ENCODE measurements at regions not wholly inside any gene's neighbourhood (a gene's known extent, or its start where the extent isn't known, plus 50 kb on each side); places are given as distances from the start of the nearest gene placed in this dataset.

- TF ChIP-seq CTCF (conservative IDR thresholded peaks at IDR 0.05) = no peak
- no peak for TF ChIP-seq EZH2 (IDR thresholded peaks at IDR 0.05; ENCODE audit: low read depth)
Measured at GRCh38 chr14:61113561-61114225, 132.6 kb downstream of the SLC38A6 start.
